A549 (cell line): ENCODE measurements at regions not wholly inside any gene's neighbourhood (a gene's known extent, or its start where the extent isn't known, plus 50 kb on each side); places are given as distances from the start of the nearest gene placed in this dataset.

Experiments used
- ATAC-seq, 2 experiments: fragments of 200-7000 bp in 1 of 2; fragments of >200 bp in 1 of 2; cut with Nextera tagmentation in 1 of 2; cut with Tn5 transposase in 1 of 2; 3 replicates each; pipeline versions ENCODE4 v1.8.0 to v1.9.1; 2018 to 2020; ENCODE audit warnings: mild to moderate bottlenecking in 1 of 2, moderate library complexity in 1 of 2
- CTCF ChIA-PET: fragments of 300-600 bp; sonication (Branson Sonifier 250); formaldehyde crosslinking; extraction: SDS; loops from one replicate; lab custom pipeline; 2021; ENCODE audit warnings: antibody characterized with exemption, inconsistent platforms; lab: Yijun Ruan, JAX
- POLR2A ChIA-PET: fragments of 350-600 bp; formaldehyde crosslinking; extraction: SDS; loops from one replicate; lab custom pipeline; 2021; ENCODE audit warnings: antibody characterized with exemption, inconsistent platforms; lab: Yijun Ruan, JAX
- DNase-seq, 2 experiments: peaks; one replicate each; pipeline versions ENCODE4 v3.0.0 to v3.0.0-alpha.2; 2011 to 2016; ENCODE audit warnings: low read depth in 1 of 2, low spot score in 1 of 2
- FAIRE-seq: peaks from 2 replicates; lab custom pipeline; 2011; peaks lifted over from hg19 to GRCh38; lab: Jason Lieb, UNC
- H3K27ac ChIP-seq, 2 experiments: fragments of >200 bp; sonication (Bioruptor Twin); formaldehyde crosslinking; 3 replicates each; pipeline ENCODE4 v1.5.1; 2016 to 2017
- H3K4me1 ChIP-seq: fragments of >200 bp; sonication (Bioruptor Twin); formaldehyde crosslinking; 3 replicates; pipeline ENCODE4 v1.6.1; 2016
- H3K4me2 ChIP-seq: fragments of >200 bp; sonication (Bioruptor Twin); formaldehyde crosslinking; 3 replicates; pipeline ENCODE4 v1.6.1; 2016
- H3K4me3 ChIP-seq: fragments of >200 bp; sonication (Bioruptor Twin); formaldehyde crosslinking; 3 replicates; pipeline ENCODE4 v1.5.1; 2016
- H3K9me3 ChIP-seq: fragments of >200 bp; sonication (Bioruptor Twin); formaldehyde crosslinking; 3 replicates; pipeline ENCODE4 v1.6.1; 2016
- CBX8 ChIP-seq: fragments of 200-600 bp; sonication (generic); IDR thresholded peaks from 2 replicates; pipeline ENCODE4 v1.6.1; 2016
- CEBPB ChIP-seq, 2 experiments: fragments of >200 bp in 1 of 2; sonication (Bioruptor Twin) in 1 of 2; formaldehyde crosslinking in 1 of 2; IDR thresholded peaks; 2 replicates each; pipeline ENCODE4 v1.6.1; 2012 to 2016
- CHD2 ChIP-seq: fragments of 150-350 bp; IDR thresholded peaks from 2 replicates; pipeline ENCODE4 v1.6.1; 2014; ENCODE audit warnings: low read length; ENCODE audit not compliant: partially characterized antibody
- EHF ChIP-seq: fragments of 250-450 bp; sonication (Bioruptor Pico); IDR thresholded peaks from 2 replicates; pipeline ENCODE4 v1.5.0; 2020; ENCODE audit warnings: mild to moderate bottlenecking
- EP300 ChIP-seq, 2 experiments: fragments of >200 bp; sonication (Bioruptor Twin); formaldehyde crosslinking; IDR thresholded peaks; 2 replicates in 1 of 2; 3 replicates in 1 of 2; pipeline ENCODE4 v1.6.1; 2016 to 2017
- FOXS1 ChIP-seq: fragments of 250-450 bp; sonication (Bioruptor Pico); IDR thresholded peaks from 2 replicates; pipeline ENCODE4 v1.5.0; 2020; ENCODE audit warnings: mild to moderate bottlenecking, moderate library complexity
- GATA3 ChIP-seq: IDR thresholded peaks from 2 replicates; pipeline ENCODE4 v1.6.1; 2012; ENCODE audit warnings: borderline replicate concordance
- HOXB13 ChIP-seq: fragments of 250-450 bp; sonication (Bioruptor Pico); IDR thresholded peaks from 2 replicates; pipeline ENCODE4 v1.5.0; 2020; ENCODE audit warnings: low read depth, mild to moderate bottlenecking, moderate library complexity
- HOXB5 ChIP-seq: fragments of 250-450 bp; sonication (Bioruptor Pico); IDR thresholded peaks from 2 replicates; pipeline ENCODE4 v1.5.0; 2020; ENCODE audit warnings: mild to moderate bottlenecking, moderate library complexity
- KDM1A ChIP-seq: fragments of 200-600 bp; sonication (generic); IDR thresholded peaks from 2 replicates; pipeline ENCODE4 v1.6.1; 2016; ENCODE audit warnings: low read depth, mild to moderate bottlenecking
- MAFK ChIP-seq: fragments of 450-650 bp; IDR thresholded peaks from 2 replicates; pipeline ENCODE4 v1.6.1; 2014; ENCODE audit not compliant: partially characterized antibody
- MAZ ChIP-seq: fragments of 150-350 bp; IDR thresholded peaks from 2 replicates; pipeline ENCODE4 v1.6.1; 2014; ENCODE audit warnings: antibody characterized with exemption, low read depth, low read length, borderline replicate concordance
- POLR2AphosphoS2 ChIP-seq: conservative IDR thresholded peaks from 2 replicates; pipeline ENCODE4 v1.6.1; 2012; ENCODE audit warnings: low read length, improper control_type of control experiment, inconsistent platforms
- RNF2 ChIP-seq: fragments of 200-600 bp; sonication (generic); IDR thresholded peaks from 2 replicates; pipeline ENCODE4 v1.6.1; 2016; ENCODE audit warnings: low read depth, mild to moderate bottlenecking, antibody characterized with exemption, moderate library complexity, borderline replicate concordance
- SMC3 ChIP-seq: fragments of >200 bp; sonication (Bioruptor Twin); formaldehyde crosslinking; IDR thresholded peaks from 3 replicates; pipeline ENCODE4 v1.6.1; 2018; ENCODE audit warnings: inconsistent platforms
- ZSCAN20 ChIP-seq: fragments of 250-450 bp; sonication (Bioruptor Pico); IDR thresholded peaks from 2 replicates; pipeline ENCODE4 v1.8.0; 2022; ENCODE audit warnings: mild to moderate bottlenecking, moderate library complexity
- WGBS: methylation state at CpG from one replicate; pipeline ENCODE4 v1.1.6; 2017; ENCODE audit errors: missing lambda C conversion rate; 5-methylcytosine and 5-hydroxymethylcytosine counted together
- TF ChIP-seq, protein P1 (sequence below): fragments of 250-450 bp; sonication (Bioruptor Pico); IDR thresholded peaks from 2 replicates; pipeline ENCODE4 v1.5.0; 2020; ENCODE audit warnings: low read depth, mild to moderate bottlenecking, moderate library complexity
- TF ChIP-seq, protein P2 (sequence below): IDR thresholded peaks from 2 replicates; pipeline ENCODE4 v1.6.1; 2012
- TF ChIP-seq, protein P3 (sequence below): fragments of 450-650 bp; IDR thresholded peaks from 2 replicates; pipeline ENCODE4 v1.6.1; 2014; ENCODE audit warnings: antibody characterized with exemption
- TF ChIP-seq, protein P4 (sequence below): IDR thresholded peaks from 2 replicates; pipeline ENCODE4 v1.6.1; 2012
- TF ChIP-seq, protein P5 (sequence below): fragments of >200 bp; sonication (Bioruptor Twin); formaldehyde crosslinking; IDR thresholded peaks from 2 replicates; pipeline ENCODE4 v1.6.1; 2016

DNA sequence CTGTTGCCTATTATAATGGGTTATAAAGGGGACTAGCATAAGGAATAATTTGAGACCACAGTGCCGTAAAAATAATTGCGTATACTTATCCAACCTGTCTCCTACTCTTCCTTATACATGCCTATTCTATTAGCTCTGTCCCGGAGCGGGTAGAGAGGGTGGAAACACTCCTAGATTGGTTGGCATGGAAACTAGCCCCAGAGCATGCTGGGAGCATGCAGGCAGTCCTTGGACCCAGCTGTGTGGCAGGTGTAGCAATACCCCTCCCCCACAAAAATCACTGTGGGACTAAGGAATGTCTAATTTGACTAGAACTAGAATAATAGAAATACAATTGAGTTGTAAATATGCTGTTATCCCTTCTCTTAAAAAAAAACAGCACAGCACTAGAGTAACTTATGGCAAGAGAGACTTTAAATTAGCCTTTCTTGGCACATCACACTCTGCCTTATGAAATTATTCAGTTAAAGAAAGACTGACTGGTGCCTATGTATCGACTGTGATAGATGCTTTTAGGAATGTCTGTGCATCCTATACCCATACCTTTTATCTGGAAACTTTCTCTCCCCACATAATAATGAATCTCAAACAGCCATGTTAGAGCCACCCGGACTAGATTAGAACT is 244.0 kb upstream of the DAAM1 start:
- H3K4me1 ChIP-seq, result no peaks in the 10 kb centered on the region
- no peak; a peak in 1 of 6 replicates for ATAC-seq
- POLR2A ChIA-PET, result no interaction called here
- H3K27ac ChIP-seq, result no peak overlapping the region
- TF ChIP-seq KDM1A (no peak), SMC3 (no peak), MAFK (no peak), ZSCAN20 (no peak), POLR2AphosphoS2 (no peak), RNF2 (no peak)
- no peak overlapping the region for H3K4me3 ChIP-seq
- no peaks in the 10 kb centered on the region for H3K9me3 ChIP-seq
- WGBS, result 26% methylated on average over 6 of the region's 6 CpGs
- 0 out of 3 replicates have a peak overlapping the region, but pooled peaks have one; percentile 14 for H3K4me2 ChIP-seq
- CTCF ChIA-PET, result no interaction called here
- DNase-seq, result peak in 1 of 2 experiments; percentile 3
- no peak for FAIRE-seq

DNA sequence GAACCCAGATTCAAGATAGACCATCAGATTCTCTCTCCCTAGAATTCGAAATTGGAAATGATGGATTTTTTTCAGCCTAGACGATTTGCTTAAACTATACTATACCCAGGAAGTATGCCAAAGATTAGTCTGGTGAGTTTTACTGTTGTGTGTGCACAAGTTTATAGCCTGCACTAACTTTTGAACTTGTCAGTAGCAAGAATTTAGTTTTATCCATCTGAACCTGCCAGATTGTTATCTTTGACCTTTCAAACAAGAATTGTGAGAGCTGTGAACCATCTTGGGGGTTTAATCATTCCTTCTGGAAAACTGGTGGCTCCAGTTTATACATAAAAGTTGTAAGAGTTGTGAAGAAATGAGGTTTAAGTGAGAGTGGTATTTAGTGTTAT is 243.5 kb upstream of the DAAM1 start:
- ATAC-seq (no peak), FAIRE-seq (no peak), DNase-seq (no peak)
- no peak overlapping the region for H3K4me2 ChIP-seq
- no peak overlapping the region for H3K4me3 ChIP-seq
- TF ChIP-seq, protein P1, sequence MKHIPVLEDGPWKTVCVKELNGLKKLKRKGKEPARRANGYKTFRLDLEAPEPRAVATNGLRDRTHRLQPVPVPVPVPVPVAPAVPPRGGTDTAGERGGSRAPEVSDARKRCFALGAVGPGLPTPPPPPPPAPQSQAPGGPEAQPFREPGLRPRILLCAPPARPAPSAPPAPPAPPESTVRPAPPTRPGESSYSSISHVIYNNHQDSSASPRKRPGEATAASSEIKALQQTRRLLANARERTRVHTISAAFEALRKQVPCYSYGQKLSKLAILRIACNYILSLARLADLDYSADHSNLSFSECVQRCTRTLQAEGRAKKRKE, result no peak
- no peak for TF ChIP-seq EHF
- TF ChIP-seq KDM1A, result no peak
- TF ChIP-seq, protein P2, sequence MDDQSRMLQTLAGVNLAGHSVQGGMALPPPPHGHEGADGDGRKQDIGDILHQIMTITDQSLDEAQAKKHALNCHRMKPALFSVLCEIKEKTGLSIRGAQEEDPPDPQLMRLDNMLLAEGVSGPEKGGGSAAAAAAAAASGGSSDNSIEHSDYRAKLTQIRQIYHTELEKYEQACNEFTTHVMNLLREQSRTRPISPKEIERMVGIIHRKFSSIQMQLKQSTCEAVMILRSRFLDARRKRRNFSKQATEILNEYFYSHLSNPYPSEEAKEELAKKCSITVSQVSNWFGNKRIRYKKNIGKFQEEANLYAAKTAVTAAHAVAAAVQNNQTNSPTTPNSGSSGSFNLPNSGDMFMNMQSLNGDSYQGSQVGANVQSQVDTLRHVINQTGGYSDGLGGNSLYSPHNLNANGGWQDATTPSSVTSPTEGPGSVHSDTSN, result no peak
- ChIA-PET CTCF (no interaction called here), POLR2A (no interaction called here)
- 3% methylated on average over 2 of the region's 2 CpGs for WGBS
- no peaks in the 10 kb centered on the region for H3K4me1 ChIP-seq
- no peaks in the 10 kb centered on the region for H3K9me3 ChIP-seq
- H3K27ac ChIP-seq, result no peak overlapping the region

DNA sequence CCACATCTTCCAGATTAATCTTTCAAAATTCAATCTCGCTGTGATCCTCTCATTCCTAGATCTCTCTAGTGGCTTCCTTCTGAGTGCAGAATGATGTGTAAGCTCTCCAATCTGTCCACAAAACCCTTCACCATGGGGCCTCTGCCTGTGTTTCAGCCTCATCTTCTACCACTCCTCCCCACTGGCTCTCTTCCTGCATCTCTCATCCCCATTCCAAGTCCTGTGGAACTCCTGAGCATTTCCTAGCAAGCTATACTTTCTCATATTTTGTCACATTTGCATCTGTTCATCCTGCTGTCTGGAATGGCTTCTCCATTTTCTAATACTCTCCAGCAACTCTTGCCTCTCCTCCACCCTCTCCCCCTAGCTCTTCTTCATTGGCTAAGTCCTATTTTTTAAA is 242.0 kb upstream of the DAAM1 start:
- ATAC-seq (no peak), FAIRE-seq (no peak), DNase-seq (no peak)
- no peaks in the 10 kb centered on the region for H3K4me1 ChIP-seq
- ChIA-PET POLR2A (no interaction called here), CTCF (no interaction called here)
- TF ChIP-seq SMC3, result no peak
- TF ChIP-seq HOXB13 (CRISPR knock-in tag), result no peak
- TF ChIP-seq CEBPB (IDR thresholded peaks at IDR 0.05), result no peak
- no peak for TF ChIP-seq HOXB5
- TF ChIP-seq, protein P3, sequence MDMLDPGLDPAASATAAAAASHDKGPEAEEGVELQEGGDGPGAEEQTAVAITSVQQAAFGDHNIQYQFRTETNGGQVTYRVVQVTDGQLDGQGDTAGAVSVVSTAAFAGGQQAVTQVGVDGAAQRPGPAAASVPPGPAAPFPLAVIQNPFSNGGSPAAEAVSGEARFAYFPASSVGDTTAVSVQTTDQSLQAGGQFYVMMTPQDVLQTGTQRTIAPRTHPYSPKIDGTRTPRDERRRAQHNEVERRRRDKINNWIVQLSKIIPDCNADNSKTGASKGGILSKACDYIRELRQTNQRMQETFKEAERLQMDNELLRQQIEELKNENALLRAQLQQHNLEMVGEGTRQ, result no peak
- no peak for TF ChIP-seq ZSCAN20
- TF ChIP-seq, protein P4, sequence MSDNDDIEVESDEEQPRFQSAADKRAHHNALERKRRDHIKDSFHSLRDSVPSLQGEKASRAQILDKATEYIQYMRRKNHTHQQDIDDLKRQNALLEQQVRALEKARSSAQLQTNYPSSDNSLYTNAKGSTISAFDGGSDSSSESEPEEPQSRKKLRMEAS, result no peak
- TF ChIP-seq CHD2, result no peak
- TF ChIP-seq FOXS1 (CRISPR knock-in tag), result no peak
- TF ChIP-seq GATA3, result no peak
- TF ChIP-seq, protein P5, sequence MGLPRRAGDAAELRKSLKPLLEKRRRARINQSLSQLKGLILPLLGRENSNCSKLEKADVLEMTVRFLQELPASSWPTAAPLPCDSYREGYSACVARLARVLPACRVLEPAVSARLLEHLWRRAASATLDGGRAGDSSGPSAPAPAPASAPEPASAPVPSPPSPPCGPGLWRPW, result no peak
- TF ChIP-seq EP300 (IDR thresholded peaks at IDR 0.05), result no peak
- no peak for TF ChIP-seq CBX8
- TF ChIP-seq MAZ, result no peak
- H3K9me3 ChIP-seq, result 0 out of 3 replicates have a peak, but pooled peaks cover 3% of the 10 kb centered on the region
- no peak overlapping the region for H3K27ac ChIP-seq
- H3K4me3 ChIP-seq, result no peak overlapping the region
- H3K4me2 ChIP-seq, result no peak overlapping the region
- 41% methylated on average over 1 of the region's 1 CpG for WGBS
